HCT116 (cell line): ENCODE measurements at regions not wholly inside any gene's neighbourhood (a gene's known extent, or its start where the extent isn't known, plus 50 kb on each side); places are given as distances from the start of the nearest gene placed in this dataset.

Experiments used
- ATAC-seq: fragments of 200-7000 bp; cut with Tn5 transposase; 2 replicates; pipeline ENCODE4 v1.9.1; 2020; ENCODE audit warnings: mild to moderate bottlenecking, moderate library complexity
- BruUV-seq: library from RNA; stranded (reverse); fragments of 400-500 nt; replicated peaks from 2 replicates; lab custom pipeline; 2021; lab: Mats Ljungman, UMichigan
- CTCF ChIA-PET: fragments of 300-600 bp; sonication (Branson Sonifier 250); formaldehyde crosslinking; loops from one replicate; lab custom pipeline; 2021; ENCODE audit warnings: antibody characterized with exemption; lab: Charles Lee
- POLR2A ChIA-PET: fragments of 300-600, 350-600 bp; sonication (Branson Sonifier 250); formaldehyde crosslinking; loops from one replicate; lab custom pipeline; 2021; ENCODE audit warnings: antibody characterized with exemption; lab: Charles Lee
- RAD21 ChIA-PET, 2 experiments: fragments of 300-600 bp; sonication (Branson Sonifier 250); formaldehyde crosslinking; loops; one replicate each; lab custom pipeline; 2023; ENCODE audit warnings: low total read pairs in 2 of 2; ENCODE audit not compliant: uncharacterized antibody in 2 of 2, unreplicated experiment in 2 of 2, low non-redundant PET in 1 of 2; lab: Charles Lee
- DNase-seq: peaks from one replicate; pipeline ENCODE4 v3.0.0-alpha.2; 2010; ENCODE audit warnings: low read depth, low spot score
- H2AFZ ChIP-seq: fragments of 200-600 bp; shearing (Covaris generic), sonication (generic); 2 replicates; pipeline ENCODE4 v1.6.1; 2017; ENCODE audit warnings: low read depth, mixed run types, mixed read lengths, antibody characterized with exemption, low read length; ENCODE audit not compliant: poor library complexity, severe bottlenecking
- H3K27ac ChIP-seq: 2 replicates; pipeline ENCODE4 v1.5.1; 2012; ENCODE audit warnings: low read depth, low read length
- H3K27me3 ChIP-seq: fragments of 200-600 bp; sonication (generic); 2 replicates; pipeline ENCODE4 v1.6.1; 2016; ENCODE audit warnings: mixed run types, low read length, mixed read lengths; ENCODE audit not compliant: insufficient read depth
- H3K36me3 ChIP-seq, 2 experiments: fragments of 200-500 bp in 1 of 2; fragments of 200-600 bp in 1 of 2; sonication (Bioruptor generic) in 1 of 2; sonication (generic) in 1 of 2; 2 replicates each; pipeline versions ENCODE4 v1.5.1 to v1.6.1; 2014 to 2016; ENCODE audit warnings: low read length in 2 of 2, inconsistent platforms in 1 of 2, mixed read lengths in 1 of 2, mixed run types in 1 of 2; ENCODE audit not compliant: insufficient read depth in 2 of 2, control insufficient read depth in 1 of 2
- H3K4me1 ChIP-seq, 2 experiments: fragments of 200-600 bp in 1 of 2; sonication (generic) in 1 of 2; 2 replicates each; pipeline versions ENCODE4 v1.5.1 to v1.6.1; 2012 to 2017; ENCODE audit warnings: low read length in 2 of 2, inconsistent platforms in 1 of 2, mild to moderate bottlenecking in 1 of 2, mixed read lengths in 1 of 2, mixed run types in 1 of 2, moderate library complexity in 1 of 2; ENCODE audit not compliant: insufficient read depth in 2 of 2, control insufficient read depth in 1 of 2
- H3K4me2 ChIP-seq: fragments of 200-600 bp; sonication (generic); 2 replicates; pipeline ENCODE4 v1.6.1; 2017; ENCODE audit warnings: mixed run types, low read length, mixed read lengths
- H3K4me3 ChIP-seq, 2 experiments: fragments of 200-600 bp in 1 of 2; sonication (generic) in 1 of 2; replicated peaks in 1 of 2; 2 replicates each; pipeline ENCODE4 v1.5.1; 2011 to 2016; ENCODE audit warnings: low read length in 2 of 2, control low read depth in 1 of 2, low read depth in 1 of 2, mild to moderate bottlenecking in 1 of 2, mixed read lengths in 1 of 2, mixed run types in 1 of 2
- H3K79me2 ChIP-seq: fragments of 200-600 bp; sonication (generic); 2 replicates; pipeline ENCODE4 v1.6.1; 2017; ENCODE audit warnings: mild to moderate bottlenecking, mixed run types, low read length, moderate library complexity, mixed read lengths; ENCODE audit not compliant: insufficient read depth
- H3K9ac ChIP-seq: fragments of 200-600 bp; sonication (generic); 2 replicates; pipeline ENCODE4 v1.6.1; 2016; ENCODE audit warnings: low read length, mixed read lengths
- H3K9me2 ChIP-seq: fragments of 200-600 bp; sonication (generic), shearing (Covaris generic); 2 replicates; pipeline ENCODE4 v1.6.1; 2017; ENCODE audit warnings: mixed run types, mild to moderate bottlenecking, moderate library complexity; ENCODE audit not compliant: insufficient read depth
- H3K9me3 ChIP-seq, 2 experiments: fragments of 200-500 bp in 1 of 2; fragments of 200-600 bp in 1 of 2; sonication (Bioruptor generic) in 1 of 2; sonication (generic) in 1 of 2; 2 replicates each; pipeline ENCODE4 v1.6.1; 2014 to 2017; ENCODE audit warnings: low read length in 2 of 2, mixed read lengths in 2 of 2, inconsistent platforms in 1 of 2, low read depth in 1 of 2, mild to moderate bottlenecking in 1 of 2, mixed run types in 1 of 2, moderate library complexity in 1 of 2; ENCODE audit not compliant: control insufficient read depth in 1 of 2, insufficient read depth in 1 of 2
- H4K20me1 ChIP-seq: fragments of 200-600 bp; sonication (generic), shearing (Covaris generic); 2 replicates; pipeline ENCODE4 v1.6.1; 2017; ENCODE audit warnings: mixed run types, mild to moderate bottlenecking, moderate library complexity; ENCODE audit not compliant: insufficient read depth
- CBX3 ChIP-seq: IDR thresholded peaks from 2 replicates; pipeline ENCODE4 v1.6.1; 2012; ENCODE audit warnings: low read depth
- ELF1 ChIP-seq: IDR thresholded peaks from 2 replicates; pipeline ENCODE4 v1.6.1; 2012; ENCODE audit warnings: low read depth, borderline replicate concordance
- SIN3A ChIP-seq: IDR thresholded peaks from 2 replicates; pipeline ENCODE4 v1.6.1; 2012; ENCODE audit warnings: low read depth
- YY1 ChIP-seq: IDR thresholded peaks from 2 replicates; pipeline ENCODE4 v1.6.1; 2011; ENCODE audit warnings: low read length, low read depth, moderate library complexity, mild to moderate bottlenecking; ENCODE audit not compliant: insufficient replicate concordance; ENCODE audit errors: extremely low read depth
- ZNF274 ChIP-seq: fragments of 200-500 bp; sonication (Bioruptor generic); IDR thresholded peaks from 2 replicates; pipeline ENCODE4 v1.6.1; 2014; ENCODE audit warnings: mild to moderate bottlenecking, low read depth, low read length, inconsistent platforms
- intact Hi-C: fragments of 100-400 bp; cut with micrococcal nuclease; formaldehyde crosslinking; loops from 2 replicates; pipeline ENCODE4 v1.10.0; 2022
- TF ChIP-seq, protein P1 (sequence below): IDR thresholded peaks from 2 replicates; pipeline ENCODE4 v1.6.1; 2012; ENCODE audit warnings: low read depth
- TF ChIP-seq, protein P2 (sequence below), 3 experiments: fragments of 200-600 bp in 1 of 3; sonication (generic) in 1 of 3; IDR thresholded peaks in 2 of 3; conservative IDR thresholded peaks in 1 of 3; 2 replicates each; pipeline ENCODE4 v1.5.1; 2012 to 2017; ENCODE audit warnings: low read depth in 2 of 3, low read length in 2 of 3, antibody characterized with exemption in 1 of 3, borderline replicate concordance in 1 of 3, control low read depth in 1 of 3, mild to moderate bottlenecking in 1 of 3, mixed read lengths in 1 of 3, mixed run types in 1 of 3, moderate library complexity in 1 of 3; ENCODE audit not compliant: insufficient read depth in 1 of 3

DNA sequence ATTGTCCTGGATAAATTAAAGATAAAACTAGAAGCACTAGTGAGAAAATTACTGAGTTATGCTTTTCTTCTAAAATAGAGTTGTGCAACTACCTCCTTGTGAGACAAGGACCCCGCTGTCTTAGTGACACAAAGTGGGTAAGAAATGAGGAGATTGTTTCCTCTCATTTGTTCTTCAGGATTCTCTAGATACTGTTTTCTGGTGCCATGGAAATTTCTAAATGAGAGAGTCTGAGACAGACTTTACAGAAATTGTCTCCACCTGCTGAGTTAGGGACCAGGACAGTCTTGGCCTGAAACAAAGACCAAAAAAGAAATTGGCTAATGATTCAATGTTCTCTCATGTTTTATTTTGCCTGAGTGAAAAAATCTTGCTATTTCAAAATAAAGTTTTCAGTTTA is 427.5 kb downstream of the TUSC7 start:
- Histone ChIP-seq H4K20me1 (no peaks in the 10 kb centered on the region), H3K27me3 (no peaks in the 10 kb centered on the region), H3K9me3 (no peaks in the 10 kb centered on the region; a peak in 1 of 4 replicates), H3K4me2 (no peak overlapping the region), H3K9me2 (no peaks in the 10 kb centered on the region), H3K4me3 (no peak overlapping the region), H3K36me3 (no peaks in the 10 kb centered on the region), H3K9ac (no peak overlapping the region), H3K79me2 (no peaks in the 10 kb centered on the region), H3K4me1 (no peaks in the 10 kb centered on the region), H2AFZ (no peak overlapping the region), H3K27ac (no peak overlapping the region)
- ChIA-PET CTCF (no interaction called here), RAD21 (no interaction called here), POLR2A (no interaction called here)
- TF ChIP-seq, protein P1, sequence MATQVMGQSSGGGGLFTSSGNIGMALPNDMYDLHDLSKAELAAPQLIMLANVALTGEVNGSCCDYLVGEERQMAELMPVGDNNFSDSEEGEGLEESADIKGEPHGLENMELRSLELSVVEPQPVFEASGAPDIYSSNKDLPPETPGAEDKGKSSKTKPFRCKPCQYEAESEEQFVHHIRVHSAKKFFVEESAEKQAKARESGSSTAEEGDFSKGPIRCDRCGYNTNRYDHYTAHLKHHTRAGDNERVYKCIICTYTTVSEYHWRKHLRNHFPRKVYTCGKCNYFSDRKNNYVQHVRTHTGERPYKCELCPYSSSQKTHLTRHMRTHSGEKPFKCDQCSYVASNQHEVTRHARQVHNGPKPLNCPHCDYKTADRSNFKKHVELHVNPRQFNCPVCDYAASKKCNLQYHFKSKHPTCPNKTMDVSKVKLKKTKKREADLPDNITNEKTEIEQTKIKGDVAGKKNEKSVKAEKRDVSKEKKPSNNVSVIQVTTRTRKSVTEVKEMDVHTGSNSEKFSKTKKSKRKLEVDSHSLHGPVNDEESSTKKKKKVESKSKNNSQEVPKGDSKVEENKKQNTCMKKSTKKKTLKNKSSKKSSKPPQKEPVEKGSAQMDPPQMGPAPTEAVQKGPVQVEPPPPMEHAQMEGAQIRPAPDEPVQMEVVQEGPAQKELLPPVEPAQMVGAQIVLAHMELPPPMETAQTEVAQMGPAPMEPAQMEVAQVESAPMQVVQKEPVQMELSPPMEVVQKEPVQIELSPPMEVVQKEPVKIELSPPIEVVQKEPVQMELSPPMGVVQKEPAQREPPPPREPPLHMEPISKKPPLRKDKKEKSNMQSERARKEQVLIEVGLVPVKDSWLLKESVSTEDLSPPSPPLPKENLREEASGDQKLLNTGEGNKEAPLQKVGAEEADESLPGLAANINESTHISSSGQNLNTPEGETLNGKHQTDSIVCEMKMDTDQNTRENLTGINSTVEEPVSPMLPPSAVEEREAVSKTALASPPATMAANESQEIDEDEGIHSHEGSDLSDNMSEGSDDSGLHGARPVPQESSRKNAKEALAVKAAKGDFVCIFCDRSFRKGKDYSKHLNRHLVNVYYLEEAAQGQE = no peak
- no peak for TF ChIP-seq YY1
- no peak for TF ChIP-seq CBX3
- no peak for TF ChIP-seq ELF1
- TF ChIP-seq ZNF274 = no peak
- TF ChIP-seq, protein P2, sequence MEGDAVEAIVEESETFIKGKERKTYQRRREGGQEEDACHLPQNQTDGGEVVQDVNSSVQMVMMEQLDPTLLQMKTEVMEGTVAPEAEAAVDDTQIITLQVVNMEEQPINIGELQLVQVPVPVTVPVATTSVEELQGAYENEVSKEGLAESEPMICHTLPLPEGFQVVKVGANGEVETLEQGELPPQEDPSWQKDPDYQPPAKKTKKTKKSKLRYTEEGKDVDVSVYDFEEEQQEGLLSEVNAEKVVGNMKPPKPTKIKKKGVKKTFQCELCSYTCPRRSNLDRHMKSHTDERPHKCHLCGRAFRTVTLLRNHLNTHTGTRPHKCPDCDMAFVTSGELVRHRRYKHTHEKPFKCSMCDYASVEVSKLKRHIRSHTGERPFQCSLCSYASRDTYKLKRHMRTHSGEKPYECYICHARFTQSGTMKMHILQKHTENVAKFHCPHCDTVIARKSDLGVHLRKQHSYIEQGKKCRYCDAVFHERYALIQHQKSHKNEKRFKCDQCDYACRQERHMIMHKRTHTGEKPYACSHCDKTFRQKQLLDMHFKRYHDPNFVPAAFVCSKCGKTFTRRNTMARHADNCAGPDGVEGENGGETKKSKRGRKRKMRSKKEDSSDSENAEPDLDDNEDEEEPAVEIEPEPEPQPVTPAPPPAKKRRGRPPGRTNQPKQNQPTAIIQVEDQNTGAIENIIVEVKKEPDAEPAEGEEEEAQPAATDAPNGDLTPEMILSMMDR (IDR thresholded peaks at IDR 0.05 in 2 of 3, conservative IDR thresholded peaks at IDR 0.05 in 1 of 3; ENCODE audit: borderline replicate concordance in 1 of 3, insufficient read depth in 1 of 3, low read depth in 2 of 3, low read length in 2 of 3) = no peak
- no peak for TF ChIP-seq SIN3A
- no peak for ATAC-seq
- intact Hi-C loops = no loop called here
- no TSS peak for BruUV-seq
- DNase-seq = no peak
